GM12864 (cell line): ENCODE measurements at regions not wholly inside any gene's neighbourhood (a gene's known extent, or its start where the extent isn't known, plus 50 kb on each side); places are given as distances from the start of the nearest gene placed in this dataset.

Experiments used
- DNase-seq: peaks from one replicate; pipeline ENCODE4 v3.0.0-alpha.2; 2011; ENCODE audit warnings: low read depth
- H3K4me3 ChIP-seq: 2 replicates; pipeline ENCODE4 v1.5.1; 2011; ENCODE audit warnings: mild to moderate bottlenecking, low read depth, low read length, control low read depth
- CTCF ChIP-seq: IDR thresholded peaks from 2 replicates; pipeline ENCODE4 v1.5.1; 2011; ENCODE audit warnings: low read depth, mild to moderate bottlenecking, moderate library complexity, low read length, control low read depth, inconsistent platforms; ENCODE audit errors: missing control alignments

GRCh38 chr14:30034152-30034551, 106.5 kb upstream of the PRKD1 start:
- TF ChIP-seq CTCF: no peak
- no peak for DNase-seq

GRCh38 chr14:30035361-30035760, 107.7 kb upstream of the PRKD1 start:
- no peak overlapping the region for H3K4me3 ChIP-seq
- TF ChIP-seq CTCF: no peak
- DNase-seq: no peak

More at GRCh38 chr14:30034152-30034551, 106.5 kb upstream of the PRKD1 start:
- no peak overlapping the region for H3K4me3 ChIP-seq

GRCh38 chr14:30045720-30046119, 118.1 kb upstream of the PRKD1 start:
- TF ChIP-seq CTCF: no peak
- no peak overlapping the region for H3K4me3 ChIP-seq
- DNase-seq: no peak

- no peak overlapping the region for H3K4me3 ChIP-seq
- DNase-seq: no peak
- TF ChIP-seq CTCF: no peak
Measured at GRCh38 chr14:30053103-30053502, 125.5 kb upstream of the PRKD1 start.

GRCh38 chr14:30054201-30054600, 126.6 kb upstream of the PRKD1 start:
- no peak for TF ChIP-seq CTCF
- no peak for DNase-seq

GRCh38 chr14:30058401-30058800, 130.8 kb upstream of the PRKD1 start:
- TF ChIP-seq CTCF: no peak
- no peak overlapping the region for H3K4me3 ChIP-seq
- DNase-seq: no peak

More at GRCh38 chr14:30054201-30054600, 126.6 kb upstream of the PRKD1 start:
- no peak overlapping the region for H3K4me3 ChIP-seq

- TF ChIP-seq CTCF: no peak
Measured at GRCh38 chr14:30063746-30064145, 136.1 kb upstream of the PRKD1 start.

More at GRCh38 chr14:30063746-30064145, 136.1 kb upstream of the PRKD1 start:
- DNase-seq: no peak
- H3K4me3 ChIP-seq: no peak overlapping the region
